ENCODE measurements at regions not wholly inside any gene's neighbourhood (a gene's known extent, or its start where the extent isn't known, plus 50 kb on each side); places are given as distances from the start of the nearest gene placed in this dataset.

DNA sequence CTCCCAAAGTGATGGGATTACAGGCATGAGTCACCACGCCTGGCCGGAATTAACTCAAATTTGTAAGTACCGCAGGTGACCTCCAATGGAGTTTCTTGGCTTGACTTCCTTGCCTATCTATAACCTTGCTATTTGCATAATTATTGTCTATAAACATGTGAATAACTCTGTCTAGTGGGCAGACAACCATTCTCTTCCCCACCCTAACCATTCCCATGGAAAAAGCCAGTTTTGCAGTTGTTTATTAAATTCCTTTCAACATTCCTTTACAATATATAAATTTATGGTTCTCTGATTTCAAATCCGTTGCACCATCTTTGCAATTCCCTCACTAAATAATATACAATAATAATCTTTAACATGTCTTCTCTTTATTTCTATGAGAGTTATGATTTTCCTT is 61.0 kb upstream of the ZDHHC17 start:
- Histone ChIP-seq H2AFZ (replicated peaks) (no peak overlapping the region), H3K4me1 (peaks cover 18% of the 10 kb centered on the region), H3K4me2 (no peak overlapping the region), H3K27ac (no peak overlapping the region), H4K20me1 (ENCODE audit: low read depth) (no peaks in the 10 kb centered on the region), H3K9ac (no peak overlapping the region), H3K79me2 (ENCODE audit: low read depth) (no peaks in the 10 kb centered on the region), H3K27me3 (no peaks in the 10 kb centered on the region), H3K9me3 (ENCODE audit: low read depth) (no peaks in the 10 kb centered on the region), H3K36me3 (no peaks in the 10 kb centered on the region), H3K4me3 (no peak overlapping the region), H3F3A (ENCODE audit: low read depth) (peaks cover 19% of the 10 kb centered on the region)
- no peaks in the 10 kb centered on the region for H3K9me3 Mint-ChIP-seq
- no peaks in the 10 kb centered on the region for H3K36me3 Mint-ChIP-seq
- no peaks in the 10 kb centered on the region for H3K27me3 Mint-ChIP-seq (ENCODE audit: insufficient read depth, low read depth)
- no peak for TF ChIP-seq EZH2 (IDR thresholded peaks at IDR 0.05)
- TF ChIP-seq, protein P1, sequence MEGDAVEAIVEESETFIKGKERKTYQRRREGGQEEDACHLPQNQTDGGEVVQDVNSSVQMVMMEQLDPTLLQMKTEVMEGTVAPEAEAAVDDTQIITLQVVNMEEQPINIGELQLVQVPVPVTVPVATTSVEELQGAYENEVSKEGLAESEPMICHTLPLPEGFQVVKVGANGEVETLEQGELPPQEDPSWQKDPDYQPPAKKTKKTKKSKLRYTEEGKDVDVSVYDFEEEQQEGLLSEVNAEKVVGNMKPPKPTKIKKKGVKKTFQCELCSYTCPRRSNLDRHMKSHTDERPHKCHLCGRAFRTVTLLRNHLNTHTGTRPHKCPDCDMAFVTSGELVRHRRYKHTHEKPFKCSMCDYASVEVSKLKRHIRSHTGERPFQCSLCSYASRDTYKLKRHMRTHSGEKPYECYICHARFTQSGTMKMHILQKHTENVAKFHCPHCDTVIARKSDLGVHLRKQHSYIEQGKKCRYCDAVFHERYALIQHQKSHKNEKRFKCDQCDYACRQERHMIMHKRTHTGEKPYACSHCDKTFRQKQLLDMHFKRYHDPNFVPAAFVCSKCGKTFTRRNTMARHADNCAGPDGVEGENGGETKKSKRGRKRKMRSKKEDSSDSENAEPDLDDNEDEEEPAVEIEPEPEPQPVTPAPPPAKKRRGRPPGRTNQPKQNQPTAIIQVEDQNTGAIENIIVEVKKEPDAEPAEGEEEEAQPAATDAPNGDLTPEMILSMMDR (IDR thresholded peaks at IDR 0.05): no peak
- no peak for TF ChIP-seq EZH2phosphoT487 (IDR thresholded peaks at IDR 0.05)
- H3K4me1 Mint-ChIP-seq: peaks cover 25% of the 10 kb centered on the region
- no peak overlapping the region for H3K4me3 Mint-ChIP-seq
- no peak overlapping the region for H3K27ac Mint-ChIP-seq
- no peak for DNase-seq (ENCODE audit: low spot score)

DNA sequence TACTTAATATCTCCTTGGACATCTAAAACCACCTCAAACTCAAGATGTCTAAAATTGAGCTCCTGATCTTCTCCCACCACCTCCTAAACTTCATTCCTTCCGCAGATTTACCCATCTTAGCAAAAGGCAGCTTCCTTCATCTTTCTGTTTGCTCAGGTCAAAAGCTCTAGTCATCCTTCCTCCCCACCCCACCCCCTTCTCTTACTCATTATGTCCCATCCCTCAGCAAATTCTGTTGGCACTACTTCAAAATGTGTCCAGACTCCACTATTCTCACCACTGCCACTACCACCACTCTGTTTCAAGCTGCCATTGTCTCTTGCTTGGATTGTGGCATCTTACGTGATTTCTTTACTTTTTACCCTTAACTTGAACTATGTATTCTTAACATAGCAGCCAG is 59.2 kb upstream of the ZDHHC17 start:
- no peak for DNase-seq (ENCODE audit: low spot score)
- no peaks in the 10 kb centered on the region for H3K79me2 ChIP-seq (ENCODE audit: low read depth)
- no peak overlapping the region for H3K4me2 ChIP-seq
- no peak overlapping the region for H2AFZ ChIP-seq (replicated peaks)
- no peaks in the 10 kb centered on the region for H4K20me1 ChIP-seq (ENCODE audit: low read depth)
- H3K9ac ChIP-seq: no peak overlapping the region
- TF ChIP-seq EZH2phosphoT487 (IDR thresholded peaks at IDR 0.05) (no peak), EZH2 (IDR thresholded peaks at IDR 0.05) (no peak)
- TF ChIP-seq, protein P1 (IDR thresholded peaks at IDR 0.05): no peak
- no peaks in the 10 kb centered on the region for H3K27me3 ChIP-seq
- no peak overlapping the region for H3K4me3 Mint-ChIP-seq
- H3K36me3 ChIP-seq: no peaks in the 10 kb centered on the region
- H3K4me3 ChIP-seq: no peak overlapping the region
- peaks cover 7% of the 10 kb centered on the region for H3K4me1 Mint-ChIP-seq
- H3K9me3 Mint-ChIP-seq: no peaks in the 10 kb centered on the region
- no peaks in the 10 kb centered on the region for H3K36me3 Mint-ChIP-seq
- H3K27ac Mint-ChIP-seq: no peak overlapping the region
- no peak overlapping the region for H3K27ac ChIP-seq
- H3K27me3 Mint-ChIP-seq (ENCODE audit: insufficient read depth, low read depth): no peaks in the 10 kb centered on the region
- peaks cover 4% of the 10 kb centered on the region for H3F3A ChIP-seq (ENCODE audit: low read depth)
- H3K9me3 ChIP-seq (ENCODE audit: low read depth): no peaks in the 10 kb centered on the region
- H3K4me1 ChIP-seq: peaks cover under 1% of the 10 kb centered on the region

DNA sequence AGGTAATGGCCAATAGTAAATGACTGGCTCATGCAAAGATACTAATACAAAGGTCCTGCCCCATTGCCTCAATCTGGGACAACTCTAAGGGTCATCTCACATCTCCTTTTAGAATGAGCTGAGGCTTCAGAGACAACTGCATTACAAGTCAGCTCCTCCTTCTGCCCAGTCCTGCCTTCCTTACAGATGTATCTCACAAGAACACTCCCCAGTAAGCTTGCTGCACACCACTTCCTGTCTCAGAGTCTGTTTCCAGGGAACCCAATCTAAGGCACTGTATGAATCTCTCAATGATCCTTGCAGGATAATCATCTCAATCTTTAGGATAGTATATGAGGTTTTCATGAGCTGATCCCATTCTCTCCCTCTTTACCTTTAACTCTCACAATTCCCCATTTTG is 57.8 kb upstream of the ZDHHC17 start:
- no peak overlapping the region for H3K9ac ChIP-seq

More for the DNA sequence above, 57.8 kb upstream of the ZDHHC17 start:
- TF ChIP-seq EZH2phosphoT487 (IDR thresholded peaks at IDR 0.05) (no peak), EZH2 (IDR thresholded peaks at IDR 0.05) (no peak)
- TF ChIP-seq, protein P1 (IDR thresholded peaks at IDR 0.05): no peak
- H3K4me1 ChIP-seq: no peaks in the 10 kb centered on the region
- no peaks in the 10 kb centered on the region for H3K9me3 Mint-ChIP-seq
- H3K27me3 Mint-ChIP-seq (ENCODE audit: insufficient read depth, low read depth): no peaks in the 10 kb centered on the region
- no peaks in the 10 kb centered on the region for H4K20me1 ChIP-seq (ENCODE audit: low read depth)
- no peak overlapping the region for H3K4me3 Mint-ChIP-seq
- no peak overlapping the region for H3K27ac Mint-ChIP-seq
- no peaks in the 10 kb centered on the region for H3K27me3 ChIP-seq
- no peak overlapping the region for H3K4me3 ChIP-seq
- no peak for DNase-seq (ENCODE audit: low spot score)
- peaks cover 6% of the 10 kb centered on the region for H3K4me1 Mint-ChIP-seq
- no peaks in the 10 kb centered on the region for H3K79me2 ChIP-seq (ENCODE audit: low read depth)
- H2AFZ ChIP-seq (replicated peaks): peak overlapping the region; percentile 39
- H3F3A ChIP-seq (ENCODE audit: low read depth): no peaks in the 10 kb centered on the region
- H3K36me3 Mint-ChIP-seq: no peaks in the 10 kb centered on the region
- no peak overlapping the region for H3K4me2 ChIP-seq
- H3K27ac ChIP-seq: no peak overlapping the region
- no peaks in the 10 kb centered on the region for H3K9me3 ChIP-seq (ENCODE audit: low read depth)
- no peaks in the 10 kb centered on the region for H3K36me3 ChIP-seq
